Right renal cortex interstitium (tissue), 3 donors: ENCODE measurements at regions not wholly inside any gene's neighbourhood (a gene's known extent, or its start where the extent isn't known, plus 50 kb on each side); places are given as distances from the start of the nearest gene placed in this dataset.

Source experiments
- DNase-seq, 3 donors: peaks; one replicate each; pipeline ENCODE4 v3.0.0-alpha.2; 2013; ENCODE audit warnings: low read depth in 3 of 3, low spot score in 2 of 3

GRCh38 chr9:106305428-106306133, 557.4 kb upstream of the ZNF462 start:
- no peak for DNase-seq

GRCh38 chr9:106307670-106308069, 555.3 kb upstream of the ZNF462 start:
- no peak for DNase-seq

- DNase-seq = no peak
Measured at GRCh38 chr9:106309925-106310324, 553.0 kb upstream of the ZNF462 start.

- DNase-seq = no peak
Measured at GRCh38 chr9:106310782-106311181, 552.2 kb upstream of the ZNF462 start.

GRCh38 chr9:106312906-106313305, 550.1 kb upstream of the ZNF462 start:
- DNase-seq = no peak

- DNase-seq = no peak
Measured at GRCh38 chr9:106314476-106314875, 548.5 kb upstream of the ZNF462 start.

- no peak for DNase-seq
Measured at GRCh38 chr9:106321394-106322180, 541.4 kb upstream of the ZNF462 start.

- no peak for DNase-seq
Measured at GRCh38 chr9:106322706-106323245, 540.2 kb upstream of the ZNF462 start.

- no peak for DNase-seq
Measured at GRCh38 chr9:106324053-106324585, 538.8 kb upstream of the ZNF462 start.

GRCh38 chr9:106324591-106325280, 538.2 kb upstream of the ZNF462 start:
- DNase-seq = peak in 1 of 3 donors; percentile 15

- no peak for DNase-seq
Measured at GRCh38 chr9:106326493-106326892, 536.5 kb upstream of the ZNF462 start.

- DNase-seq = no peak
Measured at GRCh38 chr9:106333481-106333880, 529.5 kb upstream of the ZNF462 start.

GRCh38 chr9:106334081-106334480, 528.9 kb upstream of the ZNF462 start:
- DNase-seq = no peak

- no peak for DNase-seq
Measured at GRCh38 chr9:106339882-106340281, 523.1 kb upstream of the ZNF462 start.

GRCh38 chr9:106350777-106351176, 512.2 kb upstream of the ZNF462 start:
- DNase-seq = no peak

- DNase-seq = no peak
Measured at GRCh38 chr9:106356924-106357323, 506.0 kb upstream of the ZNF462 start.

- DNase-seq = no peak
Measured at GRCh38 chr9:106358331-106358730, 504.6 kb upstream of the ZNF462 start.

GRCh38 chr9:106376689-106377088, 486.3 kb upstream of the ZNF462 start:
- DNase-seq = no peak

GRCh38 chr9:106383072-106383471, 479.9 kb upstream of the ZNF462 start:
- DNase-seq = no peak

GRCh38 chr9:106387965-106388364, 475.0 kb upstream of the ZNF462 start:
- no peak for DNase-seq

GRCh38 chr9:106393226-106393625, 469.7 kb upstream of the ZNF462 start:
- DNase-seq = no peak
